HG03025 (cell line): ENCODE measurements at regions not wholly inside any gene's neighbourhood (a gene's known extent, or its start where the extent isn't known, plus 50 kb on each side); places are given as distances from the start of the nearest gene placed in this dataset.

ENCODE experiments used
- ATAC-seq: cut with Tn5 transposase; IDR thresholded peaks from one replicate; pipeline ENCODE4 v1.9.1; 2021; ENCODE audit warnings: mild to moderate bottlenecking, moderate library complexity; ENCODE audit not compliant: unreplicated experiment, low FRiP score

GRCh38 chr4:106687026-106687425 is 318.4 kb upstream of the GIMD1 start:
- no peak for ATAC-seq

DNA sequence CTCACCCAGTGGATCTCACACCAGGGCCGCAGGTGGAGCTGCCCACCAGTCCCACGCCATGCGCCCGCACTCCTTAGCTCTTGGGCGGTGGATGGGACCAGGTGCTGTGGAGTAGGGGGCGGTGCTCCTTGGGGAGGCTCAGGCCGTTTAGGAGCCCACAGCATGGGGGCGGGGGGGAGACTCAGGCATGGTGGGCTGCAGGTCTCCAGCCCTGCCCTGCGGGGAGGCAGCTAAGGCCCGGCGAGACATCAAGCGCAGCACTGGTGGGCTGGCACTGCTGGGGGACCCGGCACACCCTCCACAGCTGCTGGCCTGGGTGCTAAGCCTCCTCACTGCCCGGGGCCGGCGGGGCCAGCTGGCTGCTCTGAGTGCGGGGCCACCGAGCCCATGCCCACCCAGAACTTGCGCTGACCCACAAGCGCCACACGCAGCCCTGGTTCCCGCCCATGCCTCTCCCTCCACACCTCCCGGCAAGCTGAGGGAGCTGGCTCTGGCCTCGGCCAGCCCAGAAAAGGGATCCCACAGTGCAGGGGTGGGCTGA is 312.9 kb upstream of the GIMD1 start:
- ATAC-seq: no peak

GRCh38 chr4:106679063-106679462 is 310.5 kb upstream of the GIMD1 start:
- ATAC-seq: no peak

- no peak for ATAC-seq
These were observed 308.6 kb upstream of the GIMD1 start for GRCh38 chr4:106677213-106677612.

DNA sequence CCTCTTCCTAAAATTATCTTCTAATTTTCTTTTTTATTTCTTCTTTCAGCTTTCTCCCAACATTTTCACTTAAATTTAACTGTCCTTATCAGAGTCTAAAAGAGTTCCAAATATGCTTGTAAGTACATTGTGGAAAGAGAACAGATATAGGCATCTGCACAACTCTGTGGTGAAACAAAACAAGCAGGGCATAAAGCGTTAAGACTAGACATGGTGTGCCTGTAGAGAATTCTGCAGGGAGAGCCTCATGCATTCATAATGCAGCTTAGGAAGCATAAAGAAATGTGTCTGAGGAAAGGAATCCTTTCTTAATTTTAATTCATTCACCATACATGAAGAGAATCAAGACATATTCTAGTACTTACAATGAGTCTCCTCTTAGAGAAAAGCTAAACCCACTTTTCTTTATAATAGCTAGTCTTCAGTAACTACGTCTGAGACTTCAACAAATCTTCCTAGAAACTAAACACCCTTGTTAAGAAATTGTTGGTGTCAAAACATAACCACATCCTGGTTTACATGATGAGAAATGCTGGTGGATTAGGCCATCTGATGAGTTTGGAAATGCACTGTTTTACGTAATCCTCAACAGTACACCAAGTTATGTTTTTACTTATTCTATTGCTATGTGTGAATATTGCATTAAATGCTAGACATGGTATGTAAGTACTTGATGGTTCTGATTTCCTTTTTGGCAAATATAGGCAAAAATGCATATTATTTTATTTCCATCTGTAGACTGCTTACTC is 307.8 kb upstream of the GIMD1 start:
- ATAC-seq: no peak

- no peak for ATAC-seq
These were observed 303.1 kb upstream of the GIMD1 start for GRCh38 chr4:106671716-106672115.

DNA sequence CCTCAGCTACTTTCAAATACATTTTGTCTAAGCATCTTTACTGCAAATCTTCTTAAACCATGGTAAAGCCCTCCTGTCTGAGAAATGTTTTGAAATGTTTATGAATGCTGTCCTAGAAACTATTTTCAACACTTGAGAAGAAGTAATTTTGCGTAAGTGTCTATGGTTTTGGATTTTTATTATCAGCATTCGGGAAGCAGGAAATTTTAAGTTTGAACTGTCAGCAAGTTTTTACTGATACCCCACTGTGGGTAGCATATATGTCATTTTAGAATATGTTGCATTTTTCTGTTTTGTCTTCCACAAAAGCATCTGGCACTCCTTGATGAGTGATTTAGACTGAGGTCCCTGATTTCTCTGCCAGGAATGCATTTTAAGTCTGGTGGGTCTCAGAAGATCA is 302.4 kb upstream of the GIMD1 start:
- no peak for ATAC-seq

GRCh38 chr4:106659371-106659770 is 290.8 kb upstream of the GIMD1 start:
- no peak for ATAC-seq

- no peak for ATAC-seq
These were observed 283.5 kb upstream of the GIMD1 start for GRCh38 chr4:106652095-106652494.

DNA sequence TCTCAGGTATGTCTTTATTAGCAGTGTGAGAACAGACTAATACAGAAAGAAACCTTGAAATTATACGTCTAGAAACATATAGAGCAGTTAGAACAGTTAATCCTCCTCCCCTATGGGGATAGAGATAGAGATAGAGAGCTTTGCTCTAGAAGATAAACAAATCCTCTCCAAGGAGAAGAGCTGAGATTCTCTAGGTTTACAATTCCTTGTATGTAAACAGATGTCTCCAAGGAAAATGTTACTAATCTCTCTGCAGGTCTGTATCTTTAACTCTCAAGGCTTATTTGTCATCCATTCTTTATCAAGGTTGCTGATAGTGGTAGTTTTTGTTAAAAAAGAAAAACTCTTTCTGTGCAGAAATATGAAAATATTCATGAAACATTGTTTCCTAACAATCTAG is 282.1 kb upstream of the GIMD1 start:
- ATAC-seq: no peak

GRCh38 chr4:106647451-106647850 is 278.9 kb upstream of the GIMD1 start:
- ATAC-seq: no peak

GRCh38 chr4:106629268-106629625 is 260.7 kb upstream of the GIMD1 start:
- ATAC-seq: no peak

GRCh38 chr4:106628586-106629267 is 260.1 kb upstream of the GIMD1 start:
- ATAC-seq: no peak

- no peak for ATAC-seq
These were observed 258.5 kb upstream of the GIMD1 start for GRCh38 chr4:106627051-106627450.

- ATAC-seq: no peak
These were observed 256.1 kb upstream of the GIMD1 start for GRCh38 chr4:106624671-106625070.

DNA sequence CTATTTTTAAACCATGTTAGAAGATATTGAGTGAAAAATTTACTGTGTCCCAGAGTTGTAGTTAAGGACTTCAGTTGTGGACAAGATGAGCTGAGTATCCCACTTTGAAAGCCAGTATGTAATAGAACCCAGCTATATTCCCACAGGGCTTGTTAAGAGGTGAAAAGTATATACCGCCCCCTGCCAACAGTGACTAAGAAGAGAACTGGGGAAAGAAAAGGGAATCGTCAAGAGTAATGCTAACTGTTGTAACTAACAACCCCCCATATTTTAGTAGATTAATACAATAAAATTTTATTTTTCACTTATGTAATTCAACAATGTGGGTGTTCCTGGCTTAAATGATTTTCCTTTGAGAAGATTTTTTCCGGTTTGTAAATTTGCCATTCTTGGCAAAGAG is 250.4 kb upstream of the GIMD1 start:
- ATAC-seq: no peak

DNA sequence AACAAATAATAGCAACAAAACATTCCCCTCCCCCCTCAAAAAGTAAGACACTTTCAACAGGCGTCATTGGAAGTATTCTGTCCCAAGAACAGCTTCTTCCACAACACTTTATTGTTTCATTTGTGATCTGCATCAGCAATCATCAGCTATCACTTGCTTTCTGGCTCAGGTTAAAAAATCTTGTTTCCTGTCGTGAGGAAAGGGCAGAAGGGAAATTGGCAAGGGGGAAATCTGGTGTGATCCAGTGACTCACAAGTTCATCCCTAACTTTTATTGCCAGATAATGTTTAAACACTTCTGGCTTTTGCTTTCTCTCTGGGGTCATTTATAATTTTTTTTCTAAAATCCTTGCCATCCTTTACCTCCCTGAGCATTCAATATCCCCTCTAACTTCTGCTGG is 247.4 kb upstream of the GIMD1 start:
- ATAC-seq: no peak

GRCh38 chr4:106615410-106615945 is 246.9 kb upstream of the GIMD1 start:
- ATAC-seq: no peak

DNA sequence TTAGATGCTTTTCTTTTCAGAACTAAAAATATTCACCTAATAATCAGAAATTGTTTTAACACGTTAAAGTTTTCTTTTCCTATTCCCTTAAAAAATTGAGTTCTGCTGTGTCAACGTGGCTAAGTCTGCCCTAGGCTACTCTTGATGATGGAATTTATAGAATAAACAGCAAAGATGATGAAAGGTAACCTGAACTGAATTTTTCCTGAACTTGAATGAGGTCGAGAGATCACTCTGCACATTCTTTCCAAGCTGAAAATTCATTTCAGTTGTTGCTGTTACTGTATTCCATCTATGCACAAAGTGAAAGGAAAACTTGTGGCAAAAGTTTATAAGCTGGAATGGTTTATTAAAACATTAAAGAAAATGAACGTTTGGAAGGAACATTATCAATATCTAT is 245.9 kb upstream of the GIMD1 start:
- ATAC-seq: no peak

DNA sequence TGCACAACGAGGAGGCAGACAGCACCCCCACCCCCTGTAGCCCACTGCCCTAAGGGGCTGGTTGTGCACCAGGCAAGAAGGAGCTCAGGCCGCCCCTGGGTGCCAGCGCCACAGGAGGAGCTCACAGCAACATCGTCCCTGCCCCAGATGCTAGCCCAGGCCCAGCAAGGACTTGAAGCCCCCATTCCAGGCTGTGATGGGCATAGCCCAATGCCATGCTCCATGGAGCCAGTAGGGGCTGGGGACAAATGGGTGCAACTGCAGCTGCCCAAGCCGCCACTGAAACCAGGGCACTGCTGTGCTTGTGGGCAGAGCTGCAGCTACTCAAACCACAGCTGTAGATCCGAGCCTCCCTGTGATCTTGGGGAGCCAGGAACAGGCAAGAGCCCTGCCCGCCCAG is 241.3 kb upstream of the GIMD1 start:
- ATAC-seq: no peak

GRCh38 chr4:106607558-106607957 is 239.0 kb upstream of the GIMD1 start:
- no peak for ATAC-seq
